ENCODE measurements at regions not wholly inside any gene's neighbourhood (a gene's known extent, or its start where the extent isn't known, plus 50 kb on each side); places are given as distances from the start of the nearest gene placed in this dataset.

DNA sequence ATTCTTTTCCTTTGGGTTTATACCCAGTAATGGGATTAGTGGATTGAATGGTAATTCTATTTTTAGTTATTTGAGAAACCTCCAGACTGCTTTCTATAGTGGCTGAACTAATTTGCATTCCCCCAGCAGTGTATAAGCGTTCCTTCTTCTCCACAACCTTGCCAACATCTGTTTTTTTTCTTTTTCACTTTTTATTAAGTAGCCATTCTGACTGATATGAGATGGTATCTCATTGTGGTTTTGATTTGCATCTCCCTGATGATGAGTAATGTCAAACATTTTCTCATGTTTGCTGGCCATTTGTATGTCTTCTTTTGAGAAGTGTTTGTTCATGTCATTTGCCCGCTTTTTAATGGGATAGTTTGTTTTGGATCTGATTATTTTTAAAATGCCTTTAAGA is 64.1 kb upstream of the MEIS1 start:
- TF ChIP-seq EZH2phosphoT487 (conservative IDR thresholded peaks at IDR 0.05; ENCODE audit: low read length) = no peak
- TF ChIP-seq, protein P1, sequence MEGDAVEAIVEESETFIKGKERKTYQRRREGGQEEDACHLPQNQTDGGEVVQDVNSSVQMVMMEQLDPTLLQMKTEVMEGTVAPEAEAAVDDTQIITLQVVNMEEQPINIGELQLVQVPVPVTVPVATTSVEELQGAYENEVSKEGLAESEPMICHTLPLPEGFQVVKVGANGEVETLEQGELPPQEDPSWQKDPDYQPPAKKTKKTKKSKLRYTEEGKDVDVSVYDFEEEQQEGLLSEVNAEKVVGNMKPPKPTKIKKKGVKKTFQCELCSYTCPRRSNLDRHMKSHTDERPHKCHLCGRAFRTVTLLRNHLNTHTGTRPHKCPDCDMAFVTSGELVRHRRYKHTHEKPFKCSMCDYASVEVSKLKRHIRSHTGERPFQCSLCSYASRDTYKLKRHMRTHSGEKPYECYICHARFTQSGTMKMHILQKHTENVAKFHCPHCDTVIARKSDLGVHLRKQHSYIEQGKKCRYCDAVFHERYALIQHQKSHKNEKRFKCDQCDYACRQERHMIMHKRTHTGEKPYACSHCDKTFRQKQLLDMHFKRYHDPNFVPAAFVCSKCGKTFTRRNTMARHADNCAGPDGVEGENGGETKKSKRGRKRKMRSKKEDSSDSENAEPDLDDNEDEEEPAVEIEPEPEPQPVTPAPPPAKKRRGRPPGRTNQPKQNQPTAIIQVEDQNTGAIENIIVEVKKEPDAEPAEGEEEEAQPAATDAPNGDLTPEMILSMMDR (IDR thresholded peaks at IDR 0.05; ENCODE audit: insufficient read depth, low read length, poor library complexity, severe bottlenecking) = no peak
- Histone ChIP-seq H3K27me3 (ENCODE audit: low read length) (no peaks in the 10 kb centered on the region), H3F3A (ENCODE audit: insufficient read depth) (no peaks in the 10 kb centered on the region)

DNA sequence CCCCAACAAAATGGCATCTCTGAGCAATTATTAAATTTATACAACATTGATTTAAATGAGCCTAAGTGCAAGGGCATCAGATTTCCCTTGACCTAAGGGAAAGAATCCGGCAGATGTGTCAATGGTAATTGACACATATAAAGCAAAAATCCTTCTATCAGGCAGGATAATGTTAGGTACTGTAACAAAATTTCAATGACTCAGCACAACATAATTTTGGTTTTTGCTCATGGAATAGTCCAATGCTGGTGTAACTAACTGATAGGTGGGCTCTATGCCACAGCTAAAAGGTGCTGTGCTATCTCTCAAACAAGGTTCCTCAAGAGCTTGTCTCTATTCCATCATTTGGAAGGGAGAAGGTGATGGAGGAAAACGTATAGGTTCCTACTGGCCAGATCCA is 68.3 kb upstream of the MEIS1 start:
- H3K9me2 ChIP-seq (replicated peaks; ENCODE audit: insufficient read depth, low read length) = no peaks in the 10 kb centered on the region

More for the DNA sequence above, 64.1 kb upstream of the MEIS1 start:
- Histone ChIP-seq H3K9me2 (replicated peaks; ENCODE audit: insufficient read depth, low read length) (no peaks in the 10 kb centered on the region), H3K9me3 (ENCODE audit: insufficient read depth, low read length) (no peaks in the 10 kb centered on the region), H3K9ac (ENCODE audit: low read length) (no peak overlapping the region), H3K27ac (ENCODE audit: low read depth, low read length) (no peak overlapping the region), H3K4me2 (ENCODE audit: low read depth, low read length, poor library complexity, severe bottlenecking) (no peak overlapping the region), H3K4me3 (ENCODE audit: insufficient read depth, low read length, poor library complexity, severe bottlenecking) (no peak overlapping the region), H2AFZ (ENCODE audit: low read depth, low read length, severe bottlenecking) (no peak overlapping the region), H3K36me3 (ENCODE audit: low read length) (no peaks in the 10 kb centered on the region), H3K79me2 (ENCODE audit: insufficient read depth, low read length) (no peaks in the 10 kb centered on the region), H4K20me1 (ENCODE audit: low read depth, low read length) (no peaks in the 10 kb centered on the region)

DNA sequence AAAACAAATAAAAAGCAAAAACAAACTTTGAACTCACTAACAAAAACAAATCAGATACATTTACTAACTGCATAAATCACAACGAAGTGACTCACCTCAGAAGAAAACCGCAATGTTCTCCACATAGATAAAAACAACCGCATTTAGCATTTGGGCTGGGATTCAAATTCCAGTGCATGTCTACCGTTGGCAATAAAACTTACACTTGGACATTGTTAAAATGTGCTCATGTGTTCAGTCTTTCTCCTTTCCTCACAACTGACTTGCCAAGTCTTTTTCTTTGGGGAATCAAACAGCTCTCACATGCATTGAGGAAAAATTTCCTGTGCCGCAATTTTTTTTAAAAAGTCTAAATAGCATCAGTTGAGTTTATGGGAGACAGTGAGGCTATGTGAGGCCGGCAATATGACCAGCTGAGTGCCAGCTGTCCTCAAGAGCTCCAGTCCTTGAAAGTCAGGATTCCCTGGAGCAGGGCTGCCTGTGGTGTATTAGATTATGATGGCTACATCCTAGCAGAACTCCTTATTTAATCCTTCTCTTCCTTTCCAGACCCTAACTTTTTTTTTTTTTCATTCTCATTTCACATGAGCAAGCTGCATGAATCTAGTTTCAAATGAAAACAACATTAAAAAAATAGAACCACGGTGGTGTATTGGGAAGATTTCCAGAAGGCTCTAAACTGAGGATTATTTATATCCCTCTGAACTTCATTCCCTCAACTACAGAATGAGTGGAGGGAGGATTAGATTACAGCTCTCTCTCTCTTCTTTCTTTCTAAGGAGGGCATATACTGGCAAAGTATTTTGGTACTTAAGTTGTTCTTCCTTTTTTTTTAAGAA is 70.2 kb upstream of the MEIS1 start:
- TF ChIP-seq, protein P1 (IDR thresholded peaks at IDR 0.05; ENCODE audit: insufficient read depth, low read length, poor library complexity, severe bottlenecking) = no peak
- TF ChIP-seq EZH2phosphoT487 (conservative IDR thresholded peaks at IDR 0.05; ENCODE audit: low read length) = no peak
- Histone ChIP-seq H3K36me3 (ENCODE audit: low read length) (no peaks in the 10 kb centered on the region), H3K79me2 (ENCODE audit: insufficient read depth, low read length) (no peaks in the 10 kb centered on the region), H3F3A (ENCODE audit: insufficient read depth) (no peaks in the 10 kb centered on the region), H3K27ac (ENCODE audit: low read depth, low read length) (no peak overlapping the region), H3K4me2 (ENCODE audit: low read depth, low read length, poor library complexity, severe bottlenecking) (no peak overlapping the region), H3K9me2 (replicated peaks; ENCODE audit: insufficient read depth, low read length) (no peaks in the 10 kb centered on the region), H4K20me1 (ENCODE audit: low read depth, low read length) (no peaks in the 10 kb centered on the region), H3K4me3 (ENCODE audit: insufficient read depth, low read length, poor library complexity, severe bottlenecking) (no peak overlapping the region), H3K9ac (ENCODE audit: low read length) (no peak overlapping the region), H3K27me3 (ENCODE audit: low read length) (no peaks in the 10 kb centered on the region), H2AFZ (ENCODE audit: low read depth, low read length, severe bottlenecking) (no peak overlapping the region), H3K9me3 (ENCODE audit: insufficient read depth, low read length) (no peaks in the 10 kb centered on the region)

More for the DNA sequence above, 68.3 kb upstream of the MEIS1 start:
- Histone ChIP-seq H3K27me3 (ENCODE audit: low read length) (no peaks in the 10 kb centered on the region), H3K4me2 (ENCODE audit: low read depth, low read length, poor library complexity, severe bottlenecking) (no peak overlapping the region), H3K79me2 (ENCODE audit: insufficient read depth, low read length) (no peaks in the 10 kb centered on the region), H3K4me3 (ENCODE audit: insufficient read depth, low read length, poor library complexity, severe bottlenecking) (no peak overlapping the region), H3K9me3 (ENCODE audit: insufficient read depth, low read length) (no peaks in the 10 kb centered on the region), H3K27ac (ENCODE audit: low read depth, low read length) (no peak overlapping the region), H3F3A (ENCODE audit: insufficient read depth) (no peaks in the 10 kb centered on the region), H4K20me1 (ENCODE audit: low read depth, low read length) (no peaks in the 10 kb centered on the region), H2AFZ (ENCODE audit: low read depth, low read length, severe bottlenecking) (no peak overlapping the region), H3K9ac (ENCODE audit: low read length) (no peak overlapping the region), H3K36me3 (ENCODE audit: low read length) (no peaks in the 10 kb centered on the region)
- TF ChIP-seq EZH2phosphoT487 (conservative IDR thresholded peaks at IDR 0.05; ENCODE audit: low read length) = no peak
- TF ChIP-seq, protein P1 (IDR thresholded peaks at IDR 0.05; ENCODE audit: insufficient read depth, low read length, poor library complexity, severe bottlenecking) = no peak
